GM12864 (cell line): ENCODE measurements at regions not wholly inside any gene's neighbourhood (a gene's known extent, or its start where the extent isn't known, plus 50 kb on each side); places are given as distances from the start of the nearest gene placed in this dataset.

Experiments used
- DNase-seq: peaks from one replicate; pipeline ENCODE4 v3.0.0-alpha.2; 2011; ENCODE audit warnings: low read depth
- H3K4me3 ChIP-seq: 2 replicates; pipeline ENCODE4 v1.5.1; 2011; ENCODE audit warnings: mild to moderate bottlenecking, low read depth, low read length, control low read depth
- TF ChIP-seq, protein P1 (sequence below): IDR thresholded peaks from 2 replicates; pipeline ENCODE4 v1.5.1; 2011; ENCODE audit warnings: low read depth, mild to moderate bottlenecking, moderate library complexity, low read length, control low read depth, inconsistent platforms; ENCODE audit errors: missing control alignments

DNA sequence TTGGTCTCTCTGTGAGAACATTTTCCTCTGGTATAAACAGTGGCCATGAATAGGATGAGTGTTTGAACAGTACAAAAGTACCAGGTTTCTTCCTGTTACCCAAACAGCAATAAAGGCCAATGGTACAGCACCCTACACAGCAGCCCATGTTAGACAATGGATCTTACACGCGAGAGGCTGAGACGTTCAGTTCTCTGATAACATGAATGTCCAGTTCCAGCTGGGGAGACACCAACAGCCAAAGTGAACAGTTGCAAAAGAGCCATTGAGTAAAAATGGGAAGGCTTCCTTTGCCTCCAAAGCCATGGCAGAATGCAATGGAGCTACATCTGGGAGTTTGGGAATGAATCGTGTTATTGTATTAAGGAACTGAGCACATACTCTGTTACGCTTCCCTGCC lies 246.8 kb upstream of the SGK1 start:
- TF ChIP-seq, protein P1, sequence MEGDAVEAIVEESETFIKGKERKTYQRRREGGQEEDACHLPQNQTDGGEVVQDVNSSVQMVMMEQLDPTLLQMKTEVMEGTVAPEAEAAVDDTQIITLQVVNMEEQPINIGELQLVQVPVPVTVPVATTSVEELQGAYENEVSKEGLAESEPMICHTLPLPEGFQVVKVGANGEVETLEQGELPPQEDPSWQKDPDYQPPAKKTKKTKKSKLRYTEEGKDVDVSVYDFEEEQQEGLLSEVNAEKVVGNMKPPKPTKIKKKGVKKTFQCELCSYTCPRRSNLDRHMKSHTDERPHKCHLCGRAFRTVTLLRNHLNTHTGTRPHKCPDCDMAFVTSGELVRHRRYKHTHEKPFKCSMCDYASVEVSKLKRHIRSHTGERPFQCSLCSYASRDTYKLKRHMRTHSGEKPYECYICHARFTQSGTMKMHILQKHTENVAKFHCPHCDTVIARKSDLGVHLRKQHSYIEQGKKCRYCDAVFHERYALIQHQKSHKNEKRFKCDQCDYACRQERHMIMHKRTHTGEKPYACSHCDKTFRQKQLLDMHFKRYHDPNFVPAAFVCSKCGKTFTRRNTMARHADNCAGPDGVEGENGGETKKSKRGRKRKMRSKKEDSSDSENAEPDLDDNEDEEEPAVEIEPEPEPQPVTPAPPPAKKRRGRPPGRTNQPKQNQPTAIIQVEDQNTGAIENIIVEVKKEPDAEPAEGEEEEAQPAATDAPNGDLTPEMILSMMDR, result no peak
- H3K4me3 ChIP-seq, result no peak overlapping the region
- DNase-seq, result no peak

GRCh38 chr6:134560019-134560418 lies 242.1 kb upstream of the SGK1 start:
- H3K4me3 ChIP-seq, result no peak overlapping the region
- TF ChIP-seq, protein P1, result no peak

DNA sequence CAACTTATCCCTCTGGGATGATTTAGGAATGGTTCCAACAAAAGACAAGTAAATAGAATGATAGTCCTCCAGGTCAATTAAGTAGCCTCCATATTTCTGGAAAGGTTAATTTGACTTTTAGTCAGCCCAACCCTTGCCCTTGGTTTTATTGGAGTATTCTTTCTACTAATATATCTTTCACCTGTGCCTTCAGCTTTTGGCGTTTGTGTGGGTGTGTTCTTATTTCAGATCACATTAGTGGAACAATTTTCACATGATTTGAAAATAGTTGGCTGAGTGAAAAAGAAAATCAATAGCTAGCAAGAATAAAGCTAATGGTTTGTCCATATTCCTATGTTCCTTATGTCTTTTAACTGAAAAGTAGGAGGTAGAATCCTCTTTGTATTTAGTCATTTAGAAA lies 239.6 kb upstream of the SGK1 start:
- TF ChIP-seq, protein P1, result no peak
- DNase-seq, result no peak
- H3K4me3 ChIP-seq, result no peak overlapping the region

More at GRCh38 chr6:134560019-134560418, 242.1 kb upstream of the SGK1 start:
- no peak for DNase-seq

DNA sequence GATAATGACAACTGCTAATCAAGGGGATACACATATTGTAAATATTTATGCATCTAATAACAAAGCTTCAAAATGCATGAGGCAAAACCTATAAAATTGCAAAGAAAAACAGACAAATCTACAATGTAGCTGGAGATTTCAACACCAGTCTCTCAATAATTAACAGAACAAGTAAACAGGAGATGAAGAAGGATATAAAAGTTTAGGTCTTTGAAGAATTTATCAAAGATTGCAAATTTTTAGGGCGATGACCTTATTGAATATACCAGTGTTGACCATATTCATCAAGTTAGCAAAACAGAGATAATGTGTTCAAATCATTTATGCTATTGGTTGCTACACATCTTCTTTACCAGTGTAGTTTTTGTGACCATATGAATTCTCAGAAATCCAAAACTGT lies 237.8 kb upstream of the SGK1 start:
- H3K4me3 ChIP-seq, result no peak overlapping the region
- no peak for DNase-seq
- TF ChIP-seq, protein P1, result no peak

DNA sequence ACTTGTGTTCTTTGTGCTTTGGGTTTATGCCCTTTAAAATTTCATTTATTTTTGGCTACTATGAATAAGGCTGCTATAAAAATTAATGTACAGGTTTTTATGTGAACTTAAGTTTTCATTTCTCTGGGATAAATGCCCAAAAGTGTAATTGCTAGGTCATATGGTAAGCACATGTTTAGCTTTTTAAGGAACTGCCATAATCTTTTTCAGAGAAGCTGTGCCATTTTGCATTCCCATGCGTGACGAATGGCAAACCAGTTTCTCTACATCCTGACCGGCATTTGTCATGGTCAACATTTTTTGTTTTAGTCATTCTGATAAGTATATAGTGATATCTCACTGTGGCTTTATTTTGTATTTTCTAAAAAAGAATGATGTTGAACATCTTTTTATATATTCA lies 236.0 kb upstream of the SGK1 start:
- no peak overlapping the region for H3K4me3 ChIP-seq
- TF ChIP-seq, protein P1, result no peak
- DNase-seq, result no peak

GRCh38 chr6:134551245-134551960 lies 233.5 kb upstream of the SGK1 start:
- TF ChIP-seq, protein P1, result no peak
- DNase-seq, result no peak

GRCh38 chr6:134550604-134551003 lies 232.7 kb upstream of the SGK1 start:
- no peak overlapping the region for H3K4me3 ChIP-seq
- TF ChIP-seq, protein P1, result no peak
- DNase-seq, result no peak

More at GRCh38 chr6:134551245-134551960, 233.5 kb upstream of the SGK1 start:
- H3K4me3 ChIP-seq, result no peak overlapping the region
